H1 (cell line): ENCODE measurements at regions not wholly inside any gene's neighbourhood (a gene's known extent, or its start where the extent isn't known, plus 50 kb on each side); places are given as distances from the start of the nearest gene placed in this dataset.

ENCODE experiments used
- CTCF ChIA-PET: fragments of 300-600 bp; sonication (Branson Sonifier 250); formaldehyde crosslinking; loops from one replicate; lab custom pipeline; 2021; ENCODE audit not compliant: partially characterized antibody; lab: Charles Lee
- POLR2A ChIA-PET: fragments of 300-600 bp; sonication (Branson Sonifier 250); formaldehyde crosslinking; loops from one replicate; lab custom pipeline; 2021; ENCODE audit warnings: inconsistent platforms; ENCODE audit not compliant: partially characterized antibody; lab: Charles Lee
- DNase-seq, 2 experiments: peaks; one replicate each; pipeline versions ENCODE4 v3.0.0 to v3.0.0-alpha.2; 2010 to 2022; ENCODE audit warnings: low spot score in 2 of 2, low read depth in 1 of 2, mixed read lengths in 1 of 2
- FAIRE-seq: peaks from 2 replicates; lab custom pipeline; 2011; peaks lifted over from hg19 to GRCh38; lab: Jason Lieb, UNC
- H2AFZ ChIP-seq: 2 replicates; pipeline ENCODE4 v1.8.1; 2012; ENCODE audit warnings: low read length, inconsistent platforms
- H2AK5ac ChIP-seq: 2 replicates; pipeline ENCODE4 v1.6.1; 2013; ENCODE audit warnings: low read depth, low read length
- H2BK120ac ChIP-seq: replicated peaks from 2 replicates; pipeline ENCODE3; 2013; ENCODE audit warnings: low read depth, low read length, inconsistent platforms
- H2BK12ac ChIP-seq: 2 replicates; pipeline ENCODE4 v1.6.1; 2013; ENCODE audit warnings: low read depth, low read length
- H2BK15ac ChIP-seq: 2 replicates; pipeline ENCODE4 v1.6.1; 2013; ENCODE audit warnings: low read length
- H2BK20ac ChIP-seq: 2 replicates; pipeline ENCODE4 v1.6.1; 2013; ENCODE audit warnings: low read length
- H2BK5ac ChIP-seq: 2 replicates; pipeline ENCODE4 v1.6.1; 2013; ENCODE audit warnings: low read depth, low read length
- H3K14ac ChIP-seq: 2 replicates; pipeline ENCODE4 v1.6.1; 2013; ENCODE audit warnings: inconsistent platforms; ENCODE audit not compliant: insufficient read length
- H3K18ac ChIP-seq: 2 replicates; pipeline ENCODE4 v1.6.1; 2013; ENCODE audit warnings: low read length; ENCODE audit errors: extremely low read depth
- H3K23ac ChIP-seq: 2 replicates; pipeline ENCODE4 v1.6.1; 2013; ENCODE audit warnings: inconsistent platforms; ENCODE audit not compliant: insufficient read length
- H3K23me2 ChIP-seq: 2 replicates; pipeline ENCODE4 v1.6.1; 2013; ENCODE audit warnings: low read depth, low read length
- H3K27ac ChIP-seq: 2 replicates; pipeline ENCODE4 v1.6.1; 2011; ENCODE audit warnings: low read depth, low read length, inconsistent platforms
- H3K27me3 ChIP-seq, 4 experiments: replicated peaks in 1 of 4; 1 replicate in 1 of 4; 2 replicates in 3 of 4; pipeline versions ENCODE4 v1.6.1 to v1.8.1; 2011 to 2013; ENCODE audit warnings: low read length in 3 of 4, mild to moderate bottlenecking in 3 of 4, inconsistent platforms in 2 of 4, mixed read lengths in 2 of 4, moderate library complexity in 1 of 4; ENCODE audit not compliant: control insufficient read depth in 3 of 4, insufficient read depth in 3 of 4; ENCODE audit errors: extremely low read depth in 1 of 4
- H3K36me3 ChIP-seq, 4 experiments: 2 replicates each; pipeline versions ENCODE4 v1.6.1 to v1.8.1; 2011 to 2013; ENCODE audit warnings: mild to moderate bottlenecking in 4 of 4, low read length in 3 of 4, moderate library complexity in 2 of 4, control low read depth in 1 of 4, inconsistent platforms in 1 of 4; ENCODE audit not compliant: insufficient read depth in 4 of 4, control insufficient read depth in 2 of 4
- H3K4ac ChIP-seq: replicated peaks from 2 replicates; pipeline ENCODE3; 2013; ENCODE audit warnings: low read length, low read depth, mixed read lengths, inconsistent platforms; ENCODE audit not compliant: insufficient read length
- H3K4me1 ChIP-seq, 4 experiments: replicated peaks in 1 of 4; 1 replicate in 1 of 4; 2 replicates in 3 of 4; pipeline versions ENCODE4 v1.6.1 to v1.8.1; 2011 to 2013; ENCODE audit warnings: low read length in 3 of 4, inconsistent platforms in 2 of 4, mixed read lengths in 1 of 4; ENCODE audit not compliant: insufficient read depth in 4 of 4, control insufficient read depth in 3 of 4
- H3K4me2 ChIP-seq, 2 experiments: 2 replicates each; pipeline versions ENCODE4 v1.6.1 to v1.8.1; 2011 to 2013; ENCODE audit warnings: low read depth in 2 of 2, low read length in 2 of 2, control low read depth in 1 of 2, inconsistent platforms in 1 of 2, mild to moderate bottlenecking in 1 of 2; ENCODE audit not compliant: insufficient read depth in 1 of 2
- H3K4me3 ChIP-seq, 4 experiments: fragments of 200-600, 300-600 bp in 1 of 4; sonication (generic), shearing (Covaris generic), sonication (Bioruptor Twin) in 1 of 4; 2 replicates each; pipeline versions ENCODE4 v1.5.1 to v1.8.1; 2011 to 2016; ENCODE audit warnings: low read length in 4 of 4, low read depth in 3 of 4, control low read depth in 2 of 4, inconsistent platforms in 2 of 4, mild to moderate bottlenecking in 2 of 4, mixed read lengths in 1 of 4, moderate library complexity in 1 of 4; ENCODE audit not compliant: insufficient read depth in 2 of 4; ENCODE audit errors: extremely low read depth in 1 of 4
- H3K56ac ChIP-seq: replicated peaks from 2 replicates; pipeline ENCODE3; 2013; ENCODE audit warnings: low read depth, mild to moderate bottlenecking, mixed read lengths, low read length, inconsistent platforms; ENCODE audit not compliant: insufficient read length
- H3K79me1 ChIP-seq: 2 replicates; pipeline ENCODE4 v1.6.1; 2013; ENCODE audit warnings: low read depth, low read length, control low read depth
- H3K79me2 ChIP-seq, 2 experiments: 2 replicates each; pipeline versions ENCODE4 v1.6.1 to v1.8.1; 2012 to 2013; ENCODE audit warnings: low read length in 2 of 2, mild to moderate bottlenecking in 2 of 2, inconsistent platforms in 1 of 2; ENCODE audit not compliant: insufficient read depth in 2 of 2, control insufficient read depth in 1 of 2
- H3K9ac ChIP-seq, 4 experiments: replicated peaks in 1 of 4; 1 replicate in 1 of 4; 2 replicates in 3 of 4; pipeline versions ENCODE4 v1.6.1 to v1.8.1; 2011 to 2013; ENCODE audit warnings: low read depth in 3 of 4, low read length in 3 of 4, control low read depth in 2 of 4, mild to moderate bottlenecking in 2 of 4, moderate library complexity in 2 of 4, inconsistent platforms in 1 of 4; ENCODE audit errors: extremely low read depth in 1 of 4
- H3K9me3 ChIP-seq, 2 experiments: 2 replicates each; pipeline versions ENCODE4 v1.6.1 to v1.8.1; 2012 to 2013; ENCODE audit warnings: mild to moderate bottlenecking in 2 of 2, moderate library complexity in 2 of 2, control low read depth in 1 of 2, inconsistent platforms in 1 of 2, low read depth in 1 of 2, low read length in 1 of 2, mixed read lengths in 1 of 2; ENCODE audit not compliant: insufficient read depth in 2 of 2
- H4K20me1 ChIP-seq, 2 experiments: replicated peaks in 1 of 2; 2 replicates each; pipeline versions ENCODE3 to v1.8.1; 2011 to 2013; ENCODE audit warnings: inconsistent platforms in 2 of 2, low read length in 2 of 2, mild to moderate bottlenecking in 1 of 2; ENCODE audit not compliant: insufficient read depth in 2 of 2, control insufficient read depth in 1 of 2
- H4K5ac ChIP-seq: 2 replicates; pipeline ENCODE4 v1.6.1; 2013; ENCODE audit warnings: low read length, low read depth, mixed read lengths, inconsistent platforms; ENCODE audit not compliant: insufficient read length
- H4K8ac ChIP-seq: 2 replicates; pipeline ENCODE4 v1.8.0; 2013; ENCODE audit warnings: mild to moderate bottlenecking, moderate library complexity, low read length, inconsistent platforms; ENCODE audit not compliant: insufficient read depth; ENCODE audit errors: extremely low read depth
- H4K91ac ChIP-seq: replicated peaks from 2 replicates; pipeline ENCODE3; 2013; ENCODE audit warnings: low read length, mixed read lengths, inconsistent platforms; ENCODE audit not compliant: insufficient read length
- NANOG ChIP-seq: IDR thresholded peaks from 2 replicates; pipeline ENCODE4 v1.6.1; 2011; ENCODE audit warnings: low read length, low read depth, mild to moderate bottlenecking, inconsistent platforms; ENCODE audit not compliant: insufficient read depth, poor library complexity, severe bottlenecking
- RFX5 ChIP-seq: IDR thresholded peaks from 2 replicates; pipeline ENCODE4 v1.6.1; 2011; ENCODE audit warnings: low read depth, low read length, improper control_type of control experiment, borderline replicate concordance
- SP1 ChIP-seq: IDR thresholded peaks from 2 replicates; pipeline ENCODE4 v1.6.1; 2011; ENCODE audit warnings: low read depth, low read length
- SP2 ChIP-seq: IDR thresholded peaks from 2 replicates; pipeline ENCODE4 v1.6.1; 2012; ENCODE audit warnings: mild to moderate bottlenecking, low read length, inconsistent platforms
- TEAD4 ChIP-seq: IDR thresholded peaks from 2 replicates; pipeline ENCODE4 v1.6.1; 2012; ENCODE audit warnings: low read depth, low read length, inconsistent platforms, mixed read lengths
- WGBS, 2 experiments: shearing (Covaris generic) in 1 of 2; methylation state at CpG; one replicate each; pipeline versions ENCODE4 v1.1.6 to v1.1.7; 2013 to 2015; ENCODE audit warnings: low lambda C conversion rate in 2 of 2, mixed read lengths in 2 of 2, inconsistent platforms in 1 of 2, low coverage in 1 of 2, missing lambda C conversion rate in 1 of 2; ENCODE audit not compliant: insufficient replicate concordance in 2 of 2, insufficient coverage in 1 of 2, insufficient read length in 1 of 2; ENCODE audit errors: extremely low coverage in 1 of 2, missing lambda C conversion rate in 1 of 2; 5-methylcytosine and 5-hydroxymethylcytosine counted together
- TF ChIP-seq, protein P1 (sequence below): IDR thresholded peaks from 2 replicates; pipeline ENCODE4 v1.6.1; 2011; ENCODE audit warnings: low read length, improper control_type of control experiment

DNA sequence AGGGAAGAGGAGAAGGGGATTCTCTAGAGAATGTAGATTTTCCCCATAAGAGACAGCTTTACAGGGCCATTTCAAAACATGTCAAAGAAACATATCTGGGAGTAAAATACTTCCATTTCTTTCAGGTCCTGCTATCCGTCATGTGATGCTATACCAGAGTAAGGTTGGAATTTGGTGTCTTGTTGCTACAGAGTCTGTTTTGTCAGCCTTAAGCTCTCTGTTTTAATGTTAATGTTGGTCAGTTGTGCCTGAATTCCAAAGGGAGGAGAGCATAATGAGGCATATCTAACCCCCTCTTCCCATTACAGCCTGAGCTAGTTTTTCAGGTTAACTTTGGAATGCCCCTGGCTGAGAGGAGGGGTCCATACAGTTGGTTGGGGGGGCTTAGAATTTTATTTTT, 94.7 kb upstream of the CCDC71L start:
- H4K20me1 ChIP-seq, result no peaks in the 10 kb centered on the region
- no peak overlapping the region for H2BK15ac ChIP-seq
- no peaks in the 10 kb centered on the region for H3K79me2 ChIP-seq
- H3K23me2 ChIP-seq, result no peaks in the 10 kb centered on the region
- no peak overlapping the region for H3K14ac ChIP-seq
- WGBS, 2 experiments, result 78% methylated on average over 1 of the region's 1 CpG; no CpG with 5 or more reads in 1 of the 2 experiments
- H3K4me3 ChIP-seq, result no peak overlapping the region
- FAIRE-seq (peak; percentile 13), DNase-seq (no peak)
- peaks cover 4 to 13% of the 10 kb centered on the region in 2 experiments; a peak in 2 of 4 replicates for H3K9me3 ChIP-seq
- no peaks in the 10 kb centered on the region for H3K36me3 ChIP-seq
- H4K8ac ChIP-seq, result no peak overlapping the region
- H2AK5ac ChIP-seq, result no peak overlapping the region
- H3K18ac ChIP-seq, result no peak overlapping the region
- CTCF ChIA-PET, result interaction anchor here (1.3 kb wide), 1 partner anchor 20 kb away, joined by 3 read pairs; no protein-coding TSS in a partner anchor
- no peak overlapping the region for H2BK12ac ChIP-seq
- no peak overlapping the region for H4K91ac ChIP-seq
- no peak overlapping the region for H4K5ac ChIP-seq
- no peak overlapping the region for H3K23ac ChIP-seq
- H2AFZ ChIP-seq, result no peak overlapping the region
- no peak overlapping the region for H3K27ac ChIP-seq
- H3K27me3 ChIP-seq, result no peaks in the 10 kb centered on the region
- H2BK20ac ChIP-seq, result no peak overlapping the region
- H3K79me1 ChIP-seq, result no peaks in the 10 kb centered on the region
- TF ChIP-seq RFX5 (no peak), NANOG (peak; percentile 6), TEAD4 (peak; percentile 69), SP1 (0 out of 2 replicates have a peak, but pooled peaks have one; percentile 37), SP2 (no peak)
- TF ChIP-seq, protein P1, sequence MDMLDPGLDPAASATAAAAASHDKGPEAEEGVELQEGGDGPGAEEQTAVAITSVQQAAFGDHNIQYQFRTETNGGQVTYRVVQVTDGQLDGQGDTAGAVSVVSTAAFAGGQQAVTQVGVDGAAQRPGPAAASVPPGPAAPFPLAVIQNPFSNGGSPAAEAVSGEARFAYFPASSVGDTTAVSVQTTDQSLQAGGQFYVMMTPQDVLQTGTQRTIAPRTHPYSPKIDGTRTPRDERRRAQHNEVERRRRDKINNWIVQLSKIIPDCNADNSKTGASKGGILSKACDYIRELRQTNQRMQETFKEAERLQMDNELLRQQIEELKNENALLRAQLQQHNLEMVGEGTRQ, result 0 out of 2 replicates have a peak, but pooled peaks have one; percentile 46
- TF ChIP-seq, all 59 proteins: peak for 4
- Histone ChIP-seq H2BK120ac (no peak overlapping the region), H3K4me2 (no peak overlapping the region), H3K9ac (no peak overlapping the region), H3K56ac (no peak overlapping the region), H3K4ac (no peak overlapping the region), H2BK5ac (no peak overlapping the region), H3K4me1 (no peaks in the 10 kb centered on the region)
- POLR2A ChIA-PET, result no interaction called here
